ENCODE measurements at regions not wholly inside any gene's neighbourhood (a gene's known extent, or its start where the extent isn't known, plus 50 kb on each side); places are given as distances from the start of the nearest gene placed in this dataset.
A peak's percentile ranks its signal among the peaks of the same experiment; 100 is the strongest.
"Not testable (repeated sequence)": the region's sequence is repeated elsewhere in the genome, so short reads cannot be mapped to it uniquely, and the experiment has no call there.

GRCh38 chr12:82300611-82301010 is 57.6 kb downstream of the CCDC59 start:
- no peak for DNase-seq (ENCODE audit: low read depth)

GRCh38 chr12:82299319-82300025 is 58.7 kb downstream of the CCDC59 start:
- H3K4me3 ChIP-seq (ENCODE audit: low read depth, low read length) = no peak overlapping the region
- DNase-seq (ENCODE audit: low read depth) = peak; percentile 2

More at GRCh38 chr12:82300611-82301010, 57.6 kb downstream of the CCDC59 start:
- no peak overlapping the region for H3K4me3 ChIP-seq (ENCODE audit: low read depth, low read length)

- DNase-seq (ENCODE audit: low read depth) = no peak
- no peak overlapping the region for H3K4me3 ChIP-seq (ENCODE audit: low read depth, low read length)
Measured at GRCh38 chr12:82290415-82290814, 67.8 kb downstream of the CCDC59 start.

- DNase-seq (ENCODE audit: low read depth); H3K4me3 ChIP-seq (ENCODE audit: low read depth, low read length): not testable (repeated sequence)
Measured at GRCh38 chr12:82281335-82281734, 76.9 kb downstream of the CCDC59 start.

GRCh38 chr12:82279536-82280058 is 78.6 kb downstream of the CCDC59 start:
- no peak for DNase-seq (ENCODE audit: low read depth)
- H3K4me3 ChIP-seq (ENCODE audit: low read depth, low read length) = no peak overlapping the region

GRCh38 chr12:82277582-82277981 is 80.6 kb downstream of the CCDC59 start:
- DNase-seq (ENCODE audit: low read depth) = no peak
- H3K4me3 ChIP-seq (ENCODE audit: low read depth, low read length) = no peak overlapping the region

- H3K4me3 ChIP-seq (ENCODE audit: low read depth, low read length) = no peak overlapping the region
- DNase-seq (ENCODE audit: low read depth) = no peak
Measured at GRCh38 chr12:82242729-82243128, 115.5 kb downstream of the CCDC59 start.

GRCh38 chr12:82225871-82226270 is 132.3 kb downstream of the CCDC59 start:
- no peak for DNase-seq (ENCODE audit: low read depth)
- no peak overlapping the region for H3K4me3 ChIP-seq (ENCODE audit: low read depth, low read length)

- DNase-seq (ENCODE audit: low read depth) = no peak
- no peak overlapping the region for H3K4me3 ChIP-seq (ENCODE audit: low read depth, low read length)
Measured at GRCh38 chr12:82223426-82223825, 134.8 kb downstream of the CCDC59 start.

- no peak for DNase-seq (ENCODE audit: low read depth)
- no peak overlapping the region for H3K4me3 ChIP-seq (ENCODE audit: low read depth, low read length)
Measured at GRCh38 chr12:82216475-82216874, 141.7 kb downstream of the CCDC59 start.

- no peak for DNase-seq (ENCODE audit: low read depth)
- H3K4me3 ChIP-seq (ENCODE audit: low read depth, low read length) = no peak overlapping the region
Measured at GRCh38 chr12:82213761-82214160, 144.4 kb downstream of the CCDC59 start.

GRCh38 chr12:82210882-82211281 is 147.3 kb downstream of the CCDC59 start:
- no peak overlapping the region for H3K4me3 ChIP-seq (ENCODE audit: low read depth, low read length)
- DNase-seq (ENCODE audit: low read depth) = no peak

- no peak overlapping the region for H3K4me3 ChIP-seq (ENCODE audit: low read depth, low read length)
- DNase-seq (ENCODE audit: low read depth) = no peak
Measured at GRCh38 chr12:82209533-82209932, 148.7 kb downstream of the CCDC59 start.

GRCh38 chr12:82207556-82207955 is 150.6 kb downstream of the CCDC59 start:
- DNase-seq (ENCODE audit: low read depth) = no peak
- H3K4me3 ChIP-seq (ENCODE audit: low read depth, low read length) = no peak overlapping the region

GRCh38 chr12:82203086-82203485 is 155.1 kb downstream of the CCDC59 start:
- H3K4me3 ChIP-seq (ENCODE audit: low read depth, low read length) = no peak overlapping the region
- DNase-seq (ENCODE audit: low read depth) = no peak

- no peak overlapping the region for H3K4me3 ChIP-seq (ENCODE audit: low read depth, low read length)
- no peak for DNase-seq (ENCODE audit: low read depth)
Measured at GRCh38 chr12:82187595-82187994, 170.6 kb downstream of the CCDC59 start.

- DNase-seq (ENCODE audit: low read depth) = no peak
- no peak overlapping the region for H3K4me3 ChIP-seq (ENCODE audit: low read depth, low read length)
Measured at GRCh38 chr12:82187011-82187410, 171.2 kb downstream of the CCDC59 start.

- H3K4me3 ChIP-seq (ENCODE audit: low read depth, low read length) = no peak overlapping the region
Measured at GRCh38 chr12:82186282-82186681, 171.9 kb downstream of the CCDC59 start.

GRCh38 chr12:82184844-82185243 is 173.3 kb downstream of the CCDC59 start:
- H3K4me3 ChIP-seq (ENCODE audit: low read depth, low read length) = no peak overlapping the region
- DNase-seq (ENCODE audit: low read depth) = no peak

More at GRCh38 chr12:82186282-82186681, 171.9 kb downstream of the CCDC59 start:
- no peak for DNase-seq (ENCODE audit: low read depth)

- DNase-seq (ENCODE audit: low read depth) = no peak
- H3K4me3 ChIP-seq (ENCODE audit: low read depth, low read length) = no peak overlapping the region
Measured at GRCh38 chr12:82182601-82183190, 175.5 kb downstream of the CCDC59 start.
